ENCODE measurements at regions not wholly inside any gene's neighbourhood (a gene's known extent, or its start where the extent isn't known, plus 50 kb on each side); places are given as distances from the start of the nearest gene placed in this dataset.

GRCh38 chr14:22314183-22314820 lies 274.7 kb downstream of the DAD1 start:
- H3K4me3 ChIP-seq (ENCODE audit: low read depth, low read length), result no peak overlapping the region
- H3K4me1 ChIP-seq, result no peaks in the 10 kb centered on the region
- H3K36me3 ChIP-seq (ENCODE audit: control insufficient read depth, insufficient read depth, low read length), result no peaks in the 10 kb centered on the region
- no peak overlapping the region for H3K9ac ChIP-seq
- no peaks in the 10 kb centered on the region for H3K79me2 ChIP-seq
- H3K27ac ChIP-seq, result no peak overlapping the region
- TF ChIP-seq, protein P1, sequence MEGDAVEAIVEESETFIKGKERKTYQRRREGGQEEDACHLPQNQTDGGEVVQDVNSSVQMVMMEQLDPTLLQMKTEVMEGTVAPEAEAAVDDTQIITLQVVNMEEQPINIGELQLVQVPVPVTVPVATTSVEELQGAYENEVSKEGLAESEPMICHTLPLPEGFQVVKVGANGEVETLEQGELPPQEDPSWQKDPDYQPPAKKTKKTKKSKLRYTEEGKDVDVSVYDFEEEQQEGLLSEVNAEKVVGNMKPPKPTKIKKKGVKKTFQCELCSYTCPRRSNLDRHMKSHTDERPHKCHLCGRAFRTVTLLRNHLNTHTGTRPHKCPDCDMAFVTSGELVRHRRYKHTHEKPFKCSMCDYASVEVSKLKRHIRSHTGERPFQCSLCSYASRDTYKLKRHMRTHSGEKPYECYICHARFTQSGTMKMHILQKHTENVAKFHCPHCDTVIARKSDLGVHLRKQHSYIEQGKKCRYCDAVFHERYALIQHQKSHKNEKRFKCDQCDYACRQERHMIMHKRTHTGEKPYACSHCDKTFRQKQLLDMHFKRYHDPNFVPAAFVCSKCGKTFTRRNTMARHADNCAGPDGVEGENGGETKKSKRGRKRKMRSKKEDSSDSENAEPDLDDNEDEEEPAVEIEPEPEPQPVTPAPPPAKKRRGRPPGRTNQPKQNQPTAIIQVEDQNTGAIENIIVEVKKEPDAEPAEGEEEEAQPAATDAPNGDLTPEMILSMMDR (IDR thresholded peaks at IDR 0.05), result peak; percentile 47
- no peak overlapping the region for H2AFZ ChIP-seq
- no peaks in the 10 kb centered on the region for H3K9me3 ChIP-seq (ENCODE audit: control insufficient read depth, low read length)
- no peak overlapping the region for H3K4me2 ChIP-seq (ENCODE audit: low read length)
- no peaks in the 10 kb centered on the region for H3K27me3 ChIP-seq (ENCODE audit: control insufficient read depth, insufficient read depth, low read length)

DNA sequence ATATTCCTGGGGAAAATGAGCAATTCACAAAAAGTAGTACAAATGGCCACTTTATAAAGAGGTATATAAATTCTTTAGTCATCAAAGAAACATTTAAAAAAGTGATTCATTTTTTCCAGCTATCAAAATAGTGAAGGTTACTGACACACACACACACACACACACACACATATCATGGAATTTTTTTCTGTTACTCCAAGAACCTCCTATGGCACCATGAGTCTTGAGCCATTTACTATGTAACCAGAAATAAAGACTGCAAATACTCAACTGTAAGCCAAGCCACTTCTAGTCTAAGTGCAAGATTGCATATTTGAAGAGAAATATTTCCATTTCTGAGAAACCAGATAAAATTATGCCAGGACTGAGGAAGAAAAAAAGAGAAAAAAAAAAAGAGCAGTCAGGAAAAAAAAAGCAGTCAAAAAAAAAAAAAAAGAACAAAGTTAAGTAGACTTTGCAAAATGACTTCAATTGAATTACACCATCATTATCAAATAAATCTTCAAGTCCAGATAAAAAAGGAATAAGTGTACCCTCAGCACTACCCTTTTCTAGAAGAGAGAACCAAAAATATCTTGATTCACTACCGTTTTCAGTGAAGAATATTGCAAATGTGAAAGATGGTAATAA lies 275.7 kb downstream of the DAD1 start:
- no peak overlapping the region for H3K27ac ChIP-seq
- no peak overlapping the region for H3K4me2 ChIP-seq (ENCODE audit: low read length)
- TF ChIP-seq, protein P1 (IDR thresholded peaks at IDR 0.05), result no peak

GRCh38 chr14:22311636-22312035 lies 277.4 kb downstream of the DAD1 start:
- Histone ChIP-seq H3K9ac (no peak overlapping the region), H3K27me3 (ENCODE audit: control insufficient read depth, insufficient read depth, low read length) (no peaks in the 10 kb centered on the region), H3K27ac (no peak overlapping the region), H3K36me3 (ENCODE audit: control insufficient read depth, insufficient read depth, low read length) (no peaks in the 10 kb centered on the region), H3K4me1 (no peaks in the 10 kb centered on the region), H2AFZ (no peak overlapping the region), H3K4me2 (ENCODE audit: low read length) (no peak overlapping the region), H3K79me2 (no peaks in the 10 kb centered on the region), H3K4me3 (ENCODE audit: low read depth, low read length) (no peak overlapping the region), H3K9me3 (ENCODE audit: control insufficient read depth, low read length) (no peaks in the 10 kb centered on the region)
- TF ChIP-seq, protein P1 (IDR thresholded peaks at IDR 0.05), result no peak

More for the DNA sequence above, 275.7 kb downstream of the DAD1 start:
- Histone ChIP-seq H2AFZ (no peak overlapping the region), H3K36me3 (ENCODE audit: control insufficient read depth, insufficient read depth, low read length) (no peaks in the 10 kb centered on the region), H3K79me2 (no peaks in the 10 kb centered on the region), H3K27me3 (ENCODE audit: control insufficient read depth, insufficient read depth, low read length) (no peaks in the 10 kb centered on the region), H3K9ac (no peak overlapping the region), H3K4me1 (no peaks in the 10 kb centered on the region), H3K9me3 (ENCODE audit: control insufficient read depth, low read length) (no peaks in the 10 kb centered on the region), H3K4me3 (ENCODE audit: low read depth, low read length) (no peak overlapping the region)

DNA sequence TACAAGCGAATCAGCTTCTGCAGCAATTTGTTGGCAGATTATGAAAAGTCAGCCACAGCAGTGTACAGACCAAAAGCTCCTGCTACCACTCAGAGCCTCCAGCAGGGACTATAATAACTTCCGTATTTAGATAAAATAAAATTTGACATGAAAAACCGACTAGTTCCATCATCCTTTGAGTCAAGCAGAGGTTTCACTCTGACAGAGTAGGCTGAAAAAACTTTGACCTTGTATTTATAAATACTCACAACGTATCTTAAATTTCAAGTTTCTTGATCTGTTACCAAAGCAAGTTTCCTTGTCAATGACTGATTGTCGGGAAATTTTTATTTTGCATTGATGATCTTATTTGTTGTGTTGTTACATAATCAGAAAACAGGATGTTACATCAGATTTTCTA lies 283.4 kb downstream of the DAD1 start:
- Histone ChIP-seq H3K4me2 (ENCODE audit: low read length) (no peak overlapping the region), H3K4me1 (no peaks in the 10 kb centered on the region), H3K9ac (no peak overlapping the region), H3K4me3 (ENCODE audit: low read depth, low read length) (no peak overlapping the region), H3K9me3 (ENCODE audit: control insufficient read depth, low read length) (no peaks in the 10 kb centered on the region), H3K79me2 (no peaks in the 10 kb centered on the region), H3K27me3 (ENCODE audit: control insufficient read depth, insufficient read depth, low read length) (no peaks in the 10 kb centered on the region), H2AFZ (no peak overlapping the region), H3K27ac (no peak overlapping the region), H3K36me3 (ENCODE audit: control insufficient read depth, insufficient read depth, low read length) (no peaks in the 10 kb centered on the region)
- TF ChIP-seq, protein P1 (IDR thresholded peaks at IDR 0.05), result no peak

GRCh38 chr14:22304326-22304725 lies 284.7 kb downstream of the DAD1 start:
- H3K36me3 ChIP-seq (ENCODE audit: control insufficient read depth, insufficient read depth, low read length), result no peaks in the 10 kb centered on the region
- H3K27ac ChIP-seq, result no peak overlapping the region
- H3K9me3 ChIP-seq (ENCODE audit: control insufficient read depth, low read length), result no peaks in the 10 kb centered on the region
- H2AFZ ChIP-seq, result no peak overlapping the region
- no peaks in the 10 kb centered on the region for H3K79me2 ChIP-seq
- H3K4me2 ChIP-seq (ENCODE audit: low read length), result no peak overlapping the region
- H3K9ac ChIP-seq, result no peak overlapping the region
- H3K4me3 ChIP-seq (ENCODE audit: low read depth, low read length), result no peak overlapping the region
- H3K27me3 ChIP-seq (ENCODE audit: control insufficient read depth, insufficient read depth, low read length), result no peaks in the 10 kb centered on the region
- TF ChIP-seq, protein P1 (IDR thresholded peaks at IDR 0.05), result no peak
- H3K4me1 ChIP-seq, result no peaks in the 10 kb centered on the region
